ENCODE measurements at regions not wholly inside any gene's neighbourhood (a gene's known extent, or its start where the extent isn't known, plus 50 kb on each side); places are given as distances from the start of the nearest gene placed in this dataset.

DNA sequence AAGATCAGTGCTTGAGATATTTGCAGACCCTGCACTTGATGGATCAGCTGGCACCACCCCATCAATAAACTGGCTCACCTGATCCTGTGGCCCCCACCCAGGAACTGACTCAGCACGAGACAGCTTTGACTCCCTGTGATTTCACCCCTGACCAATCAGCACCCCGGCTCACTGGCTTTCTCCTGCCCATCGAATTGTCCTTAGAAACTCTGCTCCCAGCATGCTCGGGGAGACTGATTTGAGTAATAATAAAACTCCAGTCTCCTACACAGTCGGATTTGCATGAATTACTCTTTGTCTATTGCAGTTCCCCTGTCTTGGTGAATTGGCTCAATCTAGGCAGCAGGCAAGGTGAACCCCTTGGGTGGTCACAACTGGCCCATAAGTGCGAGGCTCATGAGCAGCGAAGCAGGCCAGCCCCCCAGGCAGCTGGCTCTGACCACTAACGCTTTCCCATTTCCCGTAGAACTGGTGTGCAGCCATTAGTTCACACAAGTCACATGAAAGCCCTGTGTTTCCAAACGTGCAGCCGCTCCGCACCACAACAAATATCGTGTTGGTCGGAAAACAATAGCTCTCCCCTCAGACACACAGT, 79.6 kb downstream of the RSPH3 start:
- H3K4me3 ChIP-seq: no peak overlapping the region
- H3K27ac ChIP-seq: no peak overlapping the region
- no peaks in the 10 kb centered on the region for H3K9me3 ChIP-seq (replicated peaks)
- peaks cover 8% of the 10 kb centered on the region for H3K4me1 ChIP-seq (replicated peaks)
- H3K36me3 ChIP-seq: no peaks in the 10 kb centered on the region
- peak in 1 of 2 experiments; percentile 28 for DNase-seq (ENCODE audit: low read depth in 1 of 2, low spot score in 2 of 2)
- H3K27me3 ChIP-seq (replicated peaks): no peaks in the 10 kb centered on the region

DNA sequence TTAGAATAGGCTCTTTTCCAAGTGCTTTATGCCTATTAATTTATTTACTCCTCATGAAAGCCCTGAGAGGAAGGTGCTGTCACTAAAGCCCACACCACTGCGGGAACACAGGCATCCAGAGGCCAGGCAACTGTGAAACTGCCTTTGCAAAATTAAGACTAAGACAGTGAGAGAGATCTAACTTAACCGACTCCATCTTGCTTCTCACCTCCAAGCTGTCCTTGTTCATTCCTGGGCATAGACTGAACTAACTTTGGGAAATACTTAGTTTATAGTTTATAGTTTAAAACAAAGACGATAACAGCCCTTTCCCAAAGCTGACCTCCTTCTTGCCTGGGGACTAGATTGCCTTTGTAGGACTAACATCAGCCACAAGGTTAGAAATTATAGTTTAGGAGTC, 80.1 kb downstream of the RSPH3 start:
- Histone ChIP-seq H3K27me3 (replicated peaks) (no peaks in the 10 kb centered on the region), H3K9me3 (replicated peaks) (no peaks in the 10 kb centered on the region), H3K4me3 (no peak overlapping the region), H3K4me1 (replicated peaks) (peaks cover 8% of the 10 kb centered on the region), H3K27ac (no peak overlapping the region), H3K36me3 (no peaks in the 10 kb centered on the region)
- no peak for DNase-seq (ENCODE audit: low read depth in 1 of 2, low spot score in 2 of 2)

DNA sequence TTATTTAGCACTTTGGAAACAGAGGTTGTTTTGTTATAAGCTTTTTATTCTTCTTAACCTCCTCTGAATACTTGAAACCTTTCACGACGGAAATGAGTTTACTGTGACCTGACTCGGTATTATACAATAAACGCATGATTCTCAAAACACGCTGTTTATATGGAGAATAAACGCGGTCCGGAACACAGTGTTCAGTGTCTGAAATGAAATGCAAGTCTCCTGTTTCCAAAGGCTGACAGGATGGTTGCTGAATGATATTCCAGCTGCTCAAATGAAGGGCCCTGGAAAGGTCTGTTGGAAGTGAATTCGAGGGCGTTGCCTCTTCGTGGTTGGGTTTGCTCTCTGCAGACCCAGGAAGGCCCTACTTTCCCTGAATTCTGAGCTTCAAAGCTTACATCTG, 83.4 kb downstream of the RSPH3 start:
- Histone ChIP-seq H3K4me1 (replicated peaks) (peaks cover 8% of the 10 kb centered on the region), H3K27ac (no peak overlapping the region), H3K4me3 (no peak overlapping the region), H3K27me3 (replicated peaks) (no peaks in the 10 kb centered on the region), H3K36me3 (no peaks in the 10 kb centered on the region), H3K9me3 (replicated peaks) (no peaks in the 10 kb centered on the region)
- no peak for DNase-seq (ENCODE audit: low read depth in 1 of 2, low spot score in 2 of 2)

DNA sequence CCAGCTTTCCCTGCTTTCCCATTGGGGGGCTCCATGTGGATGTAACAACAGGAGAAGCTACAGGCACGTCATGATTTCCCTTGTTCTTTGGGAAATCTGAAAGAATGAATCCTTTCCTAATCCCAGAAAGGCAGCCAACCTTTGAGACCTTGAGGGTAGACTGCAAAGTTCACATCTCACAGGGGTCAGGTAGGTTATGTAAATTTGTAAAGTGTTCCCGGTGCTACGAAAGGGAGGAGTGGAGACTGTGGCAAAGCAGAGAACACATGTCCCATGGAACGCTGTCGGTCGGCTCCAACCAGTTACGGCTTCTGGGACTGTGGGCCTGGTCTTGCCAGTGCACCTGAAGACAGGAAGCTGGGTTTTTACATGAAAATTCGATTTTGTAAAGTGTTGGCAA, 85.1 kb downstream of the RSPH3 start:
- H3K4me3 ChIP-seq: no peak overlapping the region
- H3K9me3 ChIP-seq (replicated peaks): no peaks in the 10 kb centered on the region
- no peaks in the 10 kb centered on the region for H3K27me3 ChIP-seq (replicated peaks)
- H3K4me1 ChIP-seq (replicated peaks): peaks cover 8% of the 10 kb centered on the region
- H3K36me3 ChIP-seq: no peaks in the 10 kb centered on the region
- H3K27ac ChIP-seq: no peak overlapping the region
- no peak for DNase-seq (ENCODE audit: low read depth in 1 of 2, low spot score in 2 of 2)

DNA sequence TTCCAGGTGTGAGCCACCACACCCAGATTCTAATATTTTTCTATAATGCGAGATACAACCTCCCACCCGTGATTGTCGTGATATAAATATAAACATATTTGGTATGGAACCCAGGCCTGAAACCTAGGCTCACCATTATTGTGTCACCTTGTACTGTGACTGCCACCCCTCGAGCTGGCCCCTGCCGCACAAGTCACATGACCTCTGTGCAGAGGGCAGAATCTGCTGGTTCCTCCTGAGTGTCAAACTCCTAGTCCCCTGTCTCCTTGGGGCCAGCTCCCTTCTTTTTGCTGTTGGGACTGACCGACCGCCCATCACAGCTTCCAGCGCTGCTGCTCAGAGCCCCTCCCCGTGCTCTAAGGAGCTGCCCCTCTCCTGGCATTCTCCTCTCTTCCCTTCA, 86.4 kb downstream of the RSPH3 start:
- no peak for DNase-seq (ENCODE audit: low read depth in 1 of 2, low spot score in 2 of 2)
- no peak overlapping the region for H3K27ac ChIP-seq
- H3K4me1 ChIP-seq (replicated peaks): peaks cover 8% of the 10 kb centered on the region
- no peaks in the 10 kb centered on the region for H3K9me3 ChIP-seq (replicated peaks)
- H3K27me3 ChIP-seq (replicated peaks): no peaks in the 10 kb centered on the region
- H3K36me3 ChIP-seq: no peaks in the 10 kb centered on the region
- no peak overlapping the region for H3K4me3 ChIP-seq

DNA sequence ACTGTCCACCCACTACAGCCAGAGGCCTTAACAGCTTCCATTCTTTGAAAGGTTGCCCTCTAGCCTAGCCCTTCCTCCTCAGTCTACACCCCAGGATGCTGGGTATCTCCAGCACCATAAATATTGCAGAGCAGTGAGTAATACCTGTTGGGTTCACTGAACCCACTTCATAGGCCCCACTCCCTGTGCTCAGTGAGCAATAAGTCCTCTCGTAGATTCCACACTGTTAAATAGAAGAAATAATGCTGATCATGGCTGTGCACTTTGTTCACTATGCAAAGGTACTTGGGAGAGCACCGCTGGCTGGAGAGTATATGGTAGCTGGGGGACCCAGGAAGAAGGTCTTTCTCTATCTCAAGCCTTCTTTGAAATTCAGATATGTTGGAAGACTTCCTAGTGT, 87.3 kb downstream of the RSPH3 start:
- no peak for DNase-seq (ENCODE audit: low read depth in 1 of 2, low spot score in 2 of 2)
- Histone ChIP-seq H3K9me3 (replicated peaks) (no peaks in the 10 kb centered on the region), H3K27ac (no peak overlapping the region), H3K27me3 (replicated peaks) (no peaks in the 10 kb centered on the region), H3K4me1 (replicated peaks) (peaks cover 6% of the 10 kb centered on the region), H3K36me3 (no peaks in the 10 kb centered on the region), H3K4me3 (no peak overlapping the region)

DNA sequence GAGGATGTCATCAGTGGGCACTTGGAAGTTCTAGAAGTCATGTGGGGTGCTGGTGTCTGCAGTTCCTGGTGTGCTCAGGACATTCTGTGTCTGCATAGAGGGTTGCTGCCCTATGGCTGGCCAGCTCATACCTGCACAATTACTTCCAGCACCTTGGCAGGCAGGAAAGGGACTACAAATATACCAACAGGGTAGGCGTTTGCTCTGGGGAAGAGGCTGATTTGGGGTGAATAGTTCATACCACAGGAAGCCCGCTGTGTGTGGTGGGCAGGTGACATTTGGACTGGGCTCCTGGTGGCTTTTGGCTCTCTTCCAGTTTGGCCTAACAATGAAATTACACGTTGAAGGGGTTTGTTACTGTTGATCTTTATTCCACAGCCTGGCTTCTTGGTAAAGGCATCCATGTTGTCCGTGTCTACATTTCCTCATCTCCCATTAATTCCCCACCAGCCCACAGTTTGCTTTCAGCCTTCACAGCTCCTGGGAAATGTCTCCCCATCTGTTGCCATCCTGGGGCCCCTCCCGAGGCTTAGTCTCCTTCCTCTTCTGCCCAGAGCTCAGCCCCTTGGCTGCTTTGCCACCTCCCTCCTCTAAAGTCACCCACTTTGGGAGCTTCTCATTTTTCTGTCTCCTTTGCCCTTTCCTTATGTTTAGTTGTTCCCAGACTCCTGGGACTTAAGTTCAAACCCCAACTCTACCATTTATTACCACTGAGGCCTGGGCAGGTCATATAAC, 88.1 kb downstream of the RSPH3 start:
- no peaks in the 10 kb centered on the region for H3K27me3 ChIP-seq (replicated peaks)
- H3K36me3 ChIP-seq: no peaks in the 10 kb centered on the region
- 0 out of 2 replicates have a peak, but pooled peaks cover 2% of the 10 kb centered on the region for H3K9me3 ChIP-seq (replicated peaks)
- H3K4me1 ChIP-seq (replicated peaks): no peaks in the 10 kb centered on the region; the same call in 1 of the 2 replicates
- no peak for DNase-seq (ENCODE audit: low read depth in 1 of 2, low spot score in 2 of 2)
- H3K27ac ChIP-seq: no peak overlapping the region
- H3K4me3 ChIP-seq: no peak overlapping the region

DNA sequence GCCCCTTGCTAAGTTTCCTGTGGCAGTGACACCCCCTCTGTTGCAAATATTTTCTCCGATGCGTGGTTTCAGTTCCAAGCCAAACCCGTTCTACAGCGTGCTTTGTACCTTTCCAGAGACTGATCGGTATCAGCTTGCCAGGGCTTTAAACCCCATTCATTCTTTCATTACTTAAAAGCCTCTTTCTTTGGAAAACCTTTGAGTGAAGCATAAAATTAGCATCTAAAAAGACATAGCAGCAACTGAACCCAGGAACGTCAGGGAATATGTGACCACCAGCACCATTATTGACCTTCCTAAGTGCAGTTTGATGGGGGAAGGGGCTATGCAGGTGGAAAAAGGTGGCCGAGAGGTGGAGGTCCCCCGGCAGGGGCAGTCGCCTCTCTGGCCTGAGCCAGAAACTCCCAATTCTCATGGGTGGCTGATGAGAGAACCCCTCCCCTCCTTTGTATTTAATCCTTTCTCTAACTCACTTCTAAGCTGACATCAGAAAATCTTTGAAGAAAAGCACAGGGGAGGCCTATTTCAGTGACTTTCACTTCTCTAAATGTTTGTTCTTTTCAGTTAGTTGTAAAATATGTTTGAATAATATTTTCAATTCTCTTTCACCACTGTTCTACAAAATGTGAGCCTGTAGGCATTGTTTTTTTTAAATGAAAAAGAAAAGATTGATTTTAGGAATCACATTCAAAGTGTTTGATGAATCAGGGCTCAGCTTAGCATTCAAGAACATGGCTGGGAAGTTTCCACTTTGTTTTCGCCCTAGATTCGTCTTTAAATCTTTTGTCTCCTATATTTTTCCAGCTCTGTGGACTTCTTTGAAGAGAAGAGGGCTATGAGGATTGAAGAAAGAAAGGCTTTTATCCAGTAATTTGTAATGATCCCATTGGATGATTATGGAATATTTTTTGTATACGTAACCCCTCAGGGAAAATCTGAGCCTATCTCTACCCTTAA, 89.2 kb downstream of the RSPH3 start:
- no peak overlapping the region for H3K27ac ChIP-seq
- no peak for DNase-seq (ENCODE audit: low read depth in 1 of 2, low spot score in 2 of 2)
- peaks cover 6% of the 10 kb centered on the region; the same call in 1 of the 2 replicates for H3K9me3 ChIP-seq (replicated peaks)
- H3K4me1 ChIP-seq (replicated peaks): no peaks in the 10 kb centered on the region; the same call in 1 of the 2 replicates
- H3K4me3 ChIP-seq: no peak overlapping the region
- no peaks in the 10 kb centered on the region for H3K27me3 ChIP-seq (replicated peaks)
- no peaks in the 10 kb centered on the region for H3K36me3 ChIP-seq

DNA sequence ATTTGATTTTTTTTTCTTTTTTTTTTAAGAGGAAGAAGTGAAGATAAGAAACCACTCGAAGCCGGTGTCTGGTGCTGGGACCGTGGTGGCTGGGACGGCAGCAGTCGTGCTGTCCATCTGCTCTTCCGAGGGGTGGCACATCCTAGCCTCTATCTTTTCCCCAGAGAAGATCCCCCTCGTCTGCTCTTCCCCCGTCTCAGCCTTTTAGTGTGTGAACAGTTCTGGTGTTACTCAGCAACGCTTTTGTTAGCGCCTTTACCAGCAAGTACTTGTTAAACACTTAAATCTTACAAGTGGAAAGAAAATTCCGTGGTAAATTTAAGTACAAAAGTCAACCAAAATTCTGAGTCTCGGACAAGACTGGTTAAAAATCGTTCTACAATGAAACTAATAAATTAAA, 90.1 kb downstream of the RSPH3 start:
- peaks cover 6% of the 10 kb centered on the region; the same call in 1 of the 2 replicates for H3K9me3 ChIP-seq (replicated peaks)
- no peak overlapping the region for H3K27ac ChIP-seq
- no peaks in the 10 kb centered on the region; the same call in 1 of the 2 replicates for H3K4me1 ChIP-seq (replicated peaks)
- H3K27me3 ChIP-seq (replicated peaks): no peaks in the 10 kb centered on the region
- DNase-seq (ENCODE audit: low read depth in 1 of 2, low spot score in 2 of 2): no peak
- no peak overlapping the region for H3K4me3 ChIP-seq
- H3K36me3 ChIP-seq: no peaks in the 10 kb centered on the region

DNA sequence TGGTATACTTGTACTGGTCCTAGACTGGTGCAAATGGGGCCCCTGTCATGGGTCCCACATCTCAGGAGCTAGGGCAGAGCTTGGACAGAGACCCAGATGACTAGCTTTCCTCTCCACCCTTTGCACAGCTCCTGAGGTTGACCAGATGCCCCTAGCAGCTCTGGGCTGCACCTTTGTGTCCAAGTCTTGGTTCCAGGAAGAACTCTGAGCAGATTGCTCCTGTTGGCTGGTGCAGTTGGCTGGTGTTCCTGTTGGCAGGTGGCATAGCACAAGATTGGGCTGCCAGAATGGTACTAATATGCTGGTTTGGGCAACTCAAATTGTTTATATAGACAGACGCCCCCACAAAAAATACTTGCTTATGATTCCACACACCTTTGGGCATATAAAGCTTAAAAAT, 89.4 kb upstream of the EZR start:
- Histone ChIP-seq H3K27me3 (replicated peaks) (no peaks in the 10 kb centered on the region), H3K4me1 (replicated peaks) (no peaks in the 10 kb centered on the region; the same call in 1 of the 2 replicates), H3K27ac (no peak overlapping the region), H3K36me3 (no peaks in the 10 kb centered on the region), H3K4me3 (no peak overlapping the region), H3K9me3 (replicated peaks) (peaks cover 6% of the 10 kb centered on the region)
- no peak for DNase-seq (ENCODE audit: low read depth in 1 of 2, low spot score in 2 of 2)

DNA sequence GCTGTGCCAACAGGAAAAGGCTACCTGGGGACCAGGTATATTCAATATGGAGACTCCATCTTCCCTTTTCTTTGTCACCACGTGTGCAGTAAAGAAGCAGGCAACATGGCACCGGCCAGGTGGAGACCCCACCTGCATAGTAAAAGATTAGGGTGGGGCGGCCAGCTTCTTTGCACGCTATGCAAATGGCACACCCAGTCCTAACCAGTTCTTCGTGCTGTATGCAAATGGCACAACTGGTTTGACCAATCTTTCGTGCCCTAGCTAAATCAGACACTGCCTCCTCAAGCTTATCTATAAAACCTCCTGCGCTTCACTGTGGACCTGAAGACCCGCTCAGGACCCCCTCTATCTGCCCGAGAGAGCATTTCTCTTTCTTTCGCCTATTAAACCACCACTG, 88.8 kb upstream of the EZR start:
- peaks cover 6% of the 10 kb centered on the region for H3K9me3 ChIP-seq (replicated peaks)
- H3K27ac ChIP-seq: no peak overlapping the region
- H3K36me3 ChIP-seq: no peaks in the 10 kb centered on the region
- no peaks in the 10 kb centered on the region for H3K27me3 ChIP-seq (replicated peaks)
- no peaks in the 10 kb centered on the region; the same call in 1 of the 2 replicates for H3K4me1 ChIP-seq (replicated peaks)
- no peak overlapping the region for H3K4me3 ChIP-seq
- DNase-seq (ENCODE audit: low read depth in 1 of 2, low spot score in 2 of 2): no peak

DNA sequence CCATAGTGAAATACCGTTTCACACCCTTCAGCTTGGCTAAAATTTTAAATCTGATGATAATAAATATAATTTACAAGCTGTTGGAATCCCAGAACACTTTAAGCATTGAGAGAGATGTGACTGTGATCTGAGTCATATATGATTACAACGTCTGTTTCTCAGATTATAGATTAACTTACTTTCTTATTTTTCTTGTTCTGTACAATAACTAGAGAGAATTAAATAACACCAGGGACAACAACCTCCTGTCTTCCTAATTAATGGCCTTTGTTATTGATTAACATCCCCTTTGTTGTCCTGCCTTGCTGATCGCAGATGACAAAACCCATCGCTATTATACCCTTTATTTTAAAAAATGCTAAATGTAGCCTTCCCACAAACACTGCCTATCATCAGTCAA, 87.8 kb upstream of the EZR start:
- H3K4me1 ChIP-seq (replicated peaks): no peaks in the 10 kb centered on the region; the same call in 1 of the 2 replicates
- peaks cover 6% of the 10 kb centered on the region for H3K9me3 ChIP-seq (replicated peaks)
- DNase-seq (ENCODE audit: low read depth in 1 of 2, low spot score in 2 of 2): no peak
- H3K36me3 ChIP-seq: no peaks in the 10 kb centered on the region
- no peak overlapping the region for H3K4me3 ChIP-seq
- H3K27me3 ChIP-seq (replicated peaks): no peaks in the 10 kb centered on the region
- no peak overlapping the region for H3K27ac ChIP-seq

DNA sequence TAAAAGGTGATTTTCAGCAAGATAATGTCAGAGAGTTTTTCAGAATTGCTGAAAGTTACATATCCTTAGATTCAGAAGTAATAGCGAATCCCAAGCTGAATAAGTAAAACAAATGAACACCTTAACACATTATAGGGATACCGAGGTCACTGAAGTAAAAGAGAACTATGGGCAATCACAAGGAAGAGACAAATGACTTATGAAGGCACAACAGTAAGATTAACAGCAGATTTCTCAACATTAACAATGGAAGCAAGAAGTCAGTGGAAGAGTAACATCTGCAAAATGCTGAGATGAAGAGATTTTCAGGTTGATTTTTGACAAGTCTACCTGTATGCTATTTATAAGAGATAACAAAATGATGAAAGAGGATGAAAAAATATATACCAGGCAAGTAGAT, 86.1 kb upstream of the EZR start:
- no peak for DNase-seq (ENCODE audit: low read depth in 1 of 2, low spot score in 2 of 2)
- Histone ChIP-seq H3K36me3 (no peaks in the 10 kb centered on the region), H3K4me3 (no peak overlapping the region), H3K9me3 (replicated peaks) (peaks cover 6% of the 10 kb centered on the region), H3K27ac (no peak overlapping the region), H3K27me3 (replicated peaks) (no peaks in the 10 kb centered on the region), H3K4me1 (replicated peaks) (no peaks in the 10 kb centered on the region)

DNA sequence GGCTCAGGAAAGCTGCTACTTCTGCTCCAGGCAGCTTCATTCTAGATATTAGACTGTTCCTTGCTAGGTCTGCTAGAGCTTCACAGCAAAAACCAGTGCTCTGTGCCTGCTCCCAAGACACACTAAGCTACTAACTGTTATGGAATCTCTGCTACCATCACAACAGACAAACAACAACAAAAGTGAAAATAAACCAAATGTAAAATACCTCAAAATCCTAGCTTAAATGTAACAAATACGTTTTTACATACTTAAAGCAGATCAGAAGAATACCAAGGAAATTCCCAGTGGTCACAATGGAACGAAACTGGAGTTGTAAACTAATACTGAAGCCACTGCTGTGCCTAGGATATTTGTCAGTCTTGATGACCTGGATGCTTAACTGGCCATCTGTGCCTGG, 84.6 kb upstream of the EZR start:
- H3K27me3 ChIP-seq (replicated peaks): no peaks in the 10 kb centered on the region
- H3K4me1 ChIP-seq (replicated peaks): no peaks in the 10 kb centered on the region
- no peak overlapping the region for H3K4me3 ChIP-seq
- no peaks in the 10 kb centered on the region for H3K36me3 ChIP-seq
- peaks cover 6% of the 10 kb centered on the region for H3K9me3 ChIP-seq (replicated peaks)
- no peak overlapping the region for H3K27ac ChIP-seq
- DNase-seq (ENCODE audit: low read depth in 1 of 2, low spot score in 2 of 2): no peak
